Ascending aorta (tissue), 2 donors: ENCODE measurements at regions not wholly inside any gene's neighbourhood (a gene's known extent, or its start where the extent isn't known, plus 50 kb on each side); places are given as distances from the start of the nearest gene placed in this dataset.

Source experiments
- DNase-seq, 2 donors: peaks; one replicate each; pipeline ENCODE4 v3.0.0-alpha.2; 2019; ENCODE audit warnings: low spot score in 2 of 2
- H3K27ac ChIP-seq, 2 donors: fragments of 200-600 bp; sonication (generic); one replicate each; pipeline ENCODE4 v1.5.1; 2016 to 2017; ENCODE audit warnings: mild to moderate bottlenecking in 1 of 2
- H3K27me3 ChIP-seq: fragments of 200-600 bp; sonication (generic); one replicate; pipeline ENCODE4 v1.5.1; 2017
- H3K36me3 ChIP-seq, 2 donors: fragments of 200-600 bp; sonication (generic); one replicate each; pipeline ENCODE4 v1.5.1; 2016
- H3K4me1 ChIP-seq, 2 donors: fragments of 200-600 bp; sonication (generic); one replicate each; pipeline ENCODE4 v1.5.1; 2016 to 2017; ENCODE audit warnings: mild to moderate bottlenecking in 1 of 2
- H3K4me3 ChIP-seq, 2 donors: fragments of 200-600 bp; sonication (generic); one replicate each; pipeline ENCODE4 v1.5.1; 2016 to 2017; ENCODE audit warnings: mild to moderate bottlenecking in 1 of 2
- H3K9me3 ChIP-seq, 2 donors: fragments of 200-600 bp; sonication (generic); one replicate each; pipeline ENCODE4 v1.5.1; 2016
- CTCF ChIP-seq, 3 experiments: fragments of 200-600 bp in 2 of 3; fragments of 450-650 bp in 1 of 3; sonication (generic) in 2 of 3; IDR thresholded peaks; one replicate each; pipeline ENCODE4 v1.5.1; 2016 to 2019; ENCODE audit warnings: antibody characterized with exemption in 3 of 3, mild to moderate bottlenecking in 1 of 3, moderate library complexity in 1 of 3
- intact Hi-C: fragments of 100-400 bp; cut with DNase I; formaldehyde crosslinking; loops from one replicate; pipeline ENCODE4 v1.15.1; 2023

- Histone ChIP-seq H3K27me3 (no peaks in the 10 kb centered on the region), H3K27ac (no peak overlapping the region), H3K4me3 (no peak overlapping the region), H3K4me1 (no peaks in the 10 kb centered on the region), H3K9me3 (no peaks in the 10 kb centered on the region), H3K36me3 (no peaks in the 10 kb centered on the region)
- TF ChIP-seq CTCF (IDR thresholded peaks at IDR 0.05): no peak
- no peak for DNase-seq
- intact Hi-C loops: no loop called here
These were observed 74.2 kb upstream of the L3MBTL4 start for GRCh38 chr18:6488956-6489355.

GRCh38 chr18:6489977-6490376 lies 75.3 kb upstream of the L3MBTL4 start:
- Histone ChIP-seq H3K27ac (no peak overlapping the region), H3K27me3 (no peaks in the 10 kb centered on the region)

GRCh38 chr18:6493194-6493593 lies 78.5 kb upstream of the L3MBTL4 start:
- intact Hi-C loops: no loop called here
- TF ChIP-seq CTCF (IDR thresholded peaks at IDR 0.05): no peak
- Histone ChIP-seq H3K36me3 (no peaks in the 10 kb centered on the region), H3K4me3 (no peak overlapping the region), H3K4me1 (no peaks in the 10 kb centered on the region), H3K9me3 (no peaks in the 10 kb centered on the region), H3K27ac (no peak overlapping the region), H3K27me3 (no peaks in the 10 kb centered on the region)
- no peak for DNase-seq

More at GRCh38 chr18:6489977-6490376, 75.3 kb upstream of the L3MBTL4 start:
- Histone ChIP-seq H3K4me3 (no peak overlapping the region), H3K36me3 (no peaks in the 10 kb centered on the region), H3K4me1 (no peaks in the 10 kb centered on the region), H3K9me3 (no peaks in the 10 kb centered on the region)
- intact Hi-C loops: no loop called here
- no peak for TF ChIP-seq CTCF (IDR thresholded peaks at IDR 0.05)
- no peak for DNase-seq

GRCh38 chr18:6495536-6495935 lies 80.8 kb upstream of the L3MBTL4 start:
- Histone ChIP-seq H3K36me3 (no peaks in the 10 kb centered on the region), H3K27me3 (no peaks in the 10 kb centered on the region), H3K4me1 (no peaks in the 10 kb centered on the region), H3K27ac (no peak overlapping the region), H3K9me3 (no peaks in the 10 kb centered on the region), H3K4me3 (no peak overlapping the region)
- no peak for DNase-seq
- intact Hi-C loops: no loop called here
- no peak for TF ChIP-seq CTCF (IDR thresholded peaks at IDR 0.05)

- H3K9me3 ChIP-seq: no peaks in the 10 kb centered on the region
- H3K27me3 ChIP-seq: no peaks in the 10 kb centered on the region
- no peaks in the 10 kb centered on the region for H3K36me3 ChIP-seq
- no peak overlapping the region for H3K4me3 ChIP-seq
- DNase-seq: no peak
- no peak for TF ChIP-seq CTCF (IDR thresholded peaks at IDR 0.05)
- H3K27ac ChIP-seq: no peak overlapping the region
- intact Hi-C loops: no loop called here
- no peaks in the 10 kb centered on the region for H3K4me1 ChIP-seq
These were observed 82.8 kb upstream of the L3MBTL4 start for GRCh38 chr18:6497543-6497942.

GRCh38 chr18:6498289-6498856 lies 83.7 kb upstream of the L3MBTL4 start:
- DNase-seq: no peak
- H3K27me3 ChIP-seq: no peaks in the 10 kb centered on the region
- no peak for TF ChIP-seq CTCF (IDR thresholded peaks at IDR 0.05)
- no peaks in the 10 kb centered on the region for H3K9me3 ChIP-seq
- H3K36me3 ChIP-seq: no peaks in the 10 kb centered on the region
- no peaks in the 10 kb centered on the region for H3K4me1 ChIP-seq
- H3K4me3 ChIP-seq: no peak overlapping the region
- H3K27ac ChIP-seq: no peak overlapping the region
- intact Hi-C loops: no loop called here
